GM13976 (cell line): ENCODE measurements at regions not wholly inside any gene's neighbourhood (a gene's known extent, or its start where the extent isn't known, plus 50 kb on each side); places are given as distances from the start of the nearest gene placed in this dataset.

Experiments used
- DNase-seq: peaks from one replicate; pipeline ENCODE4 v3.0.0; 2012; ENCODE audit warnings: low spot score
- CTCF ChIP-seq: IDR thresholded peaks from 2 replicates; pipeline ENCODE4 v1.5.1; 2012; ENCODE audit warnings: borderline replicate concordance, mild to moderate bottlenecking; ENCODE audit not compliant: insufficient read depth; ENCODE audit errors: extremely low read depth, missing control alignments, control extremely low read depth
- in situ Hi-C: fragments of 300-500 bp; cut with MboI; formaldehyde crosslinking; loops from one replicate; pipeline ENCODE4 v1.12.0; 2022; ENCODE audit warnings: low sequenced_read_pairs, mixed read lengths, inconsistent platforms; ENCODE audit not compliant: unreplicated experiment

GRCh38 chr15:26082221-26083109 is 219.3 kb upstream of the ATP10A start:
- DNase-seq: peak; percentile 87
- in situ Hi-C loops: no loop called here
- TF ChIP-seq CTCF: no peak

GRCh38 chr15:26081758-26082220 is 218.7 kb upstream of the ATP10A start:
- in situ Hi-C loops: no loop called here
- DNase-seq: peak; percentile 23
- TF ChIP-seq CTCF: no peak

GRCh38 chr15:26075770-26076169 is 212.6 kb upstream of the ATP10A start:
- TF ChIP-seq CTCF: no peak
- in situ Hi-C loops: no loop called here
- DNase-seq: no peak

- TF ChIP-seq CTCF: no peak
- in situ Hi-C loops: no loop called here
- DNase-seq: no peak
Observed at GRCh38 chr15:26073430-26074333, 210.6 kb upstream of the ATP10A start.

- in situ Hi-C loops: no loop called here
- TF ChIP-seq CTCF: no peak
- no peak for DNase-seq
Observed at GRCh38 chr15:26070095-26070532, 207.0 kb upstream of the ATP10A start.

- no peak for TF ChIP-seq CTCF
- DNase-seq: no peak
- in situ Hi-C loops: no loop called here
Observed at GRCh38 chr15:26069231-26069641, 206.1 kb upstream of the ATP10A start.
